ENCODE measurements at regions not wholly inside any gene's neighbourhood (a gene's known extent, or its start where the extent isn't known, plus 50 kb on each side); places are given as distances from the start of the nearest gene placed in this dataset.
"Not testable (repeated sequence)": the region's sequence is repeated elsewhere in the genome, so short reads cannot be mapped to it uniquely, and the experiment has no call there.

GRCh38 chr13:80072231-80072630 is 268.7 kb downstream of the SPRY2 start:
- Histone ChIP-seq H3K4me3 (no peak overlapping the region), H3K9me3 (no peaks in the 10 kb centered on the region), H3K4me1 (no peaks in the 10 kb centered on the region), H3K36me3 (no peaks in the 10 kb centered on the region), H3K27ac (no peak overlapping the region), H3K27me3 (no peaks in the 10 kb centered on the region), H3K9ac (ENCODE audit: low read depth in 2 of 2, low read length in 2 of 2) (no peak overlapping the region)
- intact Hi-C loops (cut with DNase I), result no loop called here
- no peak for DNase-seq
- TF ChIP-seq CTCF (IDR thresholded peaks at IDR 0.05), result no peak

- H3K9ac ChIP-seq (ENCODE audit: low read depth in 2 of 2, low read length in 2 of 2), result no peak overlapping the region
- H3K36me3 ChIP-seq, result no peaks in the 10 kb centered on the region
- no peaks in the 10 kb centered on the region for H3K9me3 ChIP-seq
- no peak for TF ChIP-seq CTCF (IDR thresholded peaks at IDR 0.05)
- no peak overlapping the region for H3K4me3 ChIP-seq
- peak overlapping the region; percentile 61 for H3K27ac ChIP-seq
- no peaks in the 10 kb centered on the region for H3K27me3 ChIP-seq
- intact Hi-C loops (cut with DNase I), result no loop called here
- DNase-seq, result peak; percentile 40
- H3K4me1 ChIP-seq, result no peaks in the 10 kb centered on the region
These were observed 270.8 kb downstream of the SPRY2 start for GRCh38 chr13:80070024-80070703.

GRCh38 chr13:80069374-80069773 is 271.6 kb downstream of the SPRY2 start:
- Histone ChIP-seq H3K27me3 (no peaks in the 10 kb centered on the region), H3K27ac (no peak overlapping the region), H3K4me3 (no peak overlapping the region), H3K4me1 (no peaks in the 10 kb centered on the region), H3K36me3 (no peaks in the 10 kb centered on the region), H3K9me3 (no peaks in the 10 kb centered on the region), H3K9ac (ENCODE audit: low read depth in 2 of 2, low read length in 2 of 2) (no peak overlapping the region)
- TF ChIP-seq CTCF (IDR thresholded peaks at IDR 0.05), result no peak
- DNase-seq, result no peak
- intact Hi-C loops (cut with DNase I), result no loop called here

DNA sequence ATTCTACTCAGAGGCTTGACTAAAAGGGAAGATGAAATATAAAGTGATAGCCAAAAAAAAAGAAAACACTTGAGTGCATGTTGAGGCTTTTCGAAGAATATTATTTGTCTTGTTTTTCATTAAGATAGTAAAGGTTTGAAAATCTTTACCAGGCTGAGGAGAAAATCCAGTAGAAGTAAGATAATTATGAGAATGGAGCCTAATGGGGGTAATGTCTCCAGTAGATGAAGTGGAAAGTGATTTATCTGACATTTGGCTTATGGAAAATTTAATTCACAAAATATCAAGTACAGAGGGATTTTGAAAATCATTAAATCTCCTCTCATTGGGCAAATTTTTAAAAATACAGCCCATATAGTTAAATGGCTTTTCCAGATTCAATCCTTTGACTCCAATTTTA is 274.9 kb downstream of the SPRY2 start:
- Histone ChIP-seq H3K4me1 (no peaks in the 10 kb centered on the region), H3K36me3 (no peaks in the 10 kb centered on the region), H3K9ac (ENCODE audit: low read depth in 2 of 2, low read length in 2 of 2) (no peak overlapping the region), H3K9me3 (no peaks in the 10 kb centered on the region), H3K27me3 (no peaks in the 10 kb centered on the region), H3K4me3 (no peak overlapping the region), H3K27ac (no peak overlapping the region)
- no peak for DNase-seq
- no peak for TF ChIP-seq CTCF (IDR thresholded peaks at IDR 0.05)
- intact Hi-C loops (cut with DNase I), result no loop called here

- H3K9ac ChIP-seq (ENCODE audit: low read depth in 2 of 2, low read length in 2 of 2); H3K36me3 ChIP-seq; H3K9me3 ChIP-seq; intact Hi-C loops (cut with DNase I); H3K27ac ChIP-seq; H3K4me3 ChIP-seq; H3K27me3 ChIP-seq; DNase-seq; H3K4me1 ChIP-seq: not testable (repeated sequence)
These were observed 278.5 kb downstream of the SPRY2 start for GRCh38 chr13:80062416-80062815.

DNA sequence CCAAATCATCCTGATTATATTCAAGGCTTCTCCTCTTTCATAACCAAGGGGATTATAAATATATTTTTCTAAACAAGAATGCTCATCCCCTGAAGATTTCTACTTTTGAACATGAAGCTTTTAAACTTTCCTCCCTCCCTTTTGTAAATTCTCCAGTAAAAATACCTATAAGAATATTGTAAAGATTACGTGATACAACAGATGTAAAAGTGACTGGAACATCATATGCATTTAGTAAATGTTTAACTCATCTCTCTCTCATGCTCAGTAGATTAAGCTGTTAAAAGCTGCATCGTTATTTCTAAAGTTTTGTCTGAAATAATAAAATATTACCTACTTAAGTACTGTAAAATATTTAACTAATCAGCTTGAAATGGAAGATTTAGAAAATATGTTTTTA is 281.1 kb downstream of the SPRY2 start:
- Histone ChIP-seq H3K36me3 (no peaks in the 10 kb centered on the region), H3K4me3 (no peak overlapping the region), H3K4me1 (no peaks in the 10 kb centered on the region), H3K27ac (no peak overlapping the region), H3K9ac (ENCODE audit: low read depth in 2 of 2, low read length in 2 of 2) (no peak overlapping the region), H3K27me3 (no peaks in the 10 kb centered on the region), H3K9me3 (no peaks in the 10 kb centered on the region)
- TF ChIP-seq CTCF (IDR thresholded peaks at IDR 0.05), result no peak
- DNase-seq, result no peak
- intact Hi-C loops (cut with DNase I), result no loop called here

All from colonic mucosa (tissue), 4 donors.